ENCODE measurements at regions not wholly inside any gene's neighbourhood (a gene's known extent, or its start where the extent isn't known, plus 50 kb on each side); places are given as distances from the start of the nearest gene placed in this dataset. TPM values are rescaled to one million over a fixed set of nuclear protein-coding genes. Genes with fewer than 3 reads are reported as not detected.

Small RNA genes lying in the stretch of these regions (small RNA-seq; reads per million reads assigned to genes)
- not detected for gene RNU7-62P
